BLaER1 (cell line): ENCODE measurements at regions not wholly inside any gene's neighbourhood (a gene's known extent, or its start where the extent isn't known, plus 50 kb on each side); places are given as distances from the start of the nearest gene placed in this dataset.

Experiments
- H3K27ac ChIP-seq: shearing (Covaris generic); formaldehyde crosslinking; 2 replicates; pipeline ENCODE4 v1.8.1; 2022
- H3K27me3 ChIP-seq: shearing (Covaris generic); formaldehyde crosslinking; 2 replicates; pipeline ENCODE4 v1.8.1; 2022
- H3K36me3 ChIP-seq: shearing (Covaris generic); formaldehyde crosslinking; 2 replicates; pipeline ENCODE4 v1.8.1; 2022
- H3K4me1 ChIP-seq: shearing (Covaris generic); formaldehyde crosslinking; 2 replicates; pipeline ENCODE4 v1.8.1; 2022
- H3K4me2 ChIP-seq: shearing (Covaris generic); formaldehyde crosslinking; 2 replicates; pipeline ENCODE4 v1.8.1; 2022
- H3K4me3 ChIP-seq: shearing (Covaris generic); formaldehyde crosslinking; 2 replicates; pipeline ENCODE4 v1.8.1; 2022
- H3K9ac ChIP-seq: shearing (Covaris generic); formaldehyde crosslinking; 2 replicates; pipeline ENCODE4 v1.8.1; 2022
- H3K9me3 ChIP-seq: shearing (Covaris generic); formaldehyde crosslinking; 2 replicates; pipeline ENCODE4 v1.8.1; 2022
- H4K20me1 ChIP-seq: shearing (Covaris generic); formaldehyde crosslinking; 2 replicates; pipeline ENCODE4 v1.8.1; 2022
- Cebpa-rat ChIP-seq: shearing (Covaris generic); IDR thresholded peaks from 2 replicates; pipeline ENCODE4 v1.8.1; 2022

GRCh38 chr1:21341022-21341421 is 50.8 kb upstream of the ECE1 start:
- Histone ChIP-seq H3K36me3 (no peaks in the 10 kb centered on the region), H3K4me2 (no peak overlapping the region), H3K27ac (no peak overlapping the region), H3K9ac (no peak overlapping the region), H4K20me1 (peaks cover 89% of the 10 kb centered on the region), H3K4me3 (no peak overlapping the region), H3K4me1 (peaks cover 70% of the 10 kb centered on the region), H3K27me3 (peaks cover 11% of the 10 kb centered on the region; the same call in 1 of the 2 replicates), H3K9me3 (no peaks in the 10 kb centered on the region)
- TF ChIP-seq Cebpa-rat: no peak

DNA sequence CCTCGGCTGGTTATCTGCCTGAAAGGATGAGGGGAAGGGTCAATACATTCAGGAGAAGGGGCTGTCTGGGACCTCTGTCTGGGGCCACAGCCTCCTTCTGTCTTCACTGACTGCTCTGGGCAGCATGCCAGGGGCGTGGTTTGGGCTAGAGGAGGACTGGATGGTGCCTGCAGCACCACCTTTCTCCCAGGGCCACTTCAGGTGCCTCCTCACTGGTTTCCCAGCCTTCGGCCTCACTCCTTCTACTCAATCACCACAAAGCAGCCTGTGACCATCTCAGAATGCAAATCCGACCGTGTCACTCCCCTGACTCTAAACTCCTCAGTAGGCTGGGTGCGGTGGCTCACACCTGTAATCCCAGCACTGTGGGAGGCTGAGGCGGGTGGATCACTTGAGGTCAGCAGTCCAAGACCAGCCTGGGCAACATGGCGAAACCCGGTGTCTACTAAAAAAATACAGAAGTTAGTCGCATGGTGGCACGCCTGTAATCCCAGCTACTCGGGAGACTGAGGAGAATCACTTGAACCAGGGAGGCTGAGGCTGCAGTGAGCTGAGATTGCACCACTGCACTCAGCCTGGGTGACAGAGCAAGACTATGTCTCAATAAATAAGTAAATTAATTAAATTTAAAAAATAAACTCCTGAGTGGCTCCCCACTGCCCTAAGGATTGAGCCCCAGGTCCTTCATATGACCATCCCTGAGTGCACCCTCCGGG is 50.1 kb upstream of the ECE1 start:
- Histone ChIP-seq H4K20me1 (peaks cover 95% of the 10 kb centered on the region), H3K9ac (no peak overlapping the region), H3K27ac (no peak overlapping the region), H3K4me3 (no peak overlapping the region), H3K27me3 (peaks cover 11% of the 10 kb centered on the region; the same call in 1 of the 2 replicates), H3K4me1 (peaks cover 75% of the 10 kb centered on the region), H3K4me2 (no peak overlapping the region), H3K9me3 (no peaks in the 10 kb centered on the region), H3K36me3 (no peaks in the 10 kb centered on the region)
- TF ChIP-seq Cebpa-rat: no peak
